Neural cell (in vitro differentiated cells): ENCODE measurements at regions not wholly inside any gene's neighbourhood (a gene's known extent, or its start where the extent isn't known, plus 50 kb on each side); places are given as distances from the start of the nearest gene placed in this dataset.

Experiments used
- H2AFZ ChIP-seq: fragments of 200-600, 300-800 bp; sonication (generic), shearing (Covaris generic); 2 replicates; pipeline ENCODE4 v1.6.0; 2014; ENCODE audit warnings: low read depth, mild to moderate bottlenecking, antibody characterized with exemption, low read length, moderate library complexity
- H3F3A ChIP-seq: fragments of 200-600 bp; shearing (Covaris generic); 2 replicates; pipeline ENCODE4 v1.6.1; 2016; ENCODE audit warnings: mild to moderate bottlenecking, moderate library complexity, mixed read lengths, antibody characterized with exemption, low read length; ENCODE audit not compliant: insufficient read depth, poor library complexity, severe bottlenecking
- H3K27ac ChIP-seq: fragments of 200-600, 300-800 bp; sonication (generic), shearing (Covaris generic); 2 replicates; pipeline ENCODE4 v1.5.1; 2014; ENCODE audit warnings: mild to moderate bottlenecking, low read length, moderate library complexity
- H3K27me3 ChIP-seq: fragments of 300-800, 200-600 bp; sonication (generic), shearing (Covaris generic); 2 replicates; pipeline ENCODE4 v1.6.0; 2014; ENCODE audit warnings: mild to moderate bottlenecking, low read depth, low read length, moderate library complexity; ENCODE audit not compliant: insufficient read depth
- H3K36me3 ChIP-seq: fragments of 300-800, 200-600 bp; sonication (generic), shearing (Covaris generic); 2 replicates; pipeline ENCODE4 v1.5.1; 2014; ENCODE audit warnings: mild to moderate bottlenecking, antibody characterized with exemption, low read length, moderate library complexity; ENCODE audit not compliant: insufficient read depth
- H3K4me2 ChIP-seq: fragments of 300-800, 200-600 bp; sonication (generic), shearing (Covaris generic); 2 replicates; pipeline ENCODE4 v1.6.0; 2014; ENCODE audit warnings: mild to moderate bottlenecking, low read length
- H3K4me3 ChIP-seq: fragments of 300-800, 200-600 bp; sonication (generic), shearing (Covaris generic); 2 replicates; pipeline ENCODE4 v1.5.1; 2014; ENCODE audit warnings: mild to moderate bottlenecking, low read length, moderate library complexity
- H3K79me2 ChIP-seq: fragments of 200-600 bp; shearing (Covaris generic); replicated peaks from 2 replicates; pipeline ENCODE4 v1.6.0; 2014; ENCODE audit warnings: mild to moderate bottlenecking, low read length, moderate library complexity; ENCODE audit not compliant: insufficient read depth
- H3K9ac ChIP-seq: fragments of 300-800, 200-600 bp; sonication (generic), shearing (Covaris generic); 2 replicates; pipeline ENCODE4 v1.6.1; 2016; ENCODE audit warnings: mild to moderate bottlenecking, low read length, mixed read lengths
- H3K9me2 ChIP-seq: fragments of 200-600 bp; shearing (Covaris generic); 2 replicates; pipeline ENCODE4 v1.6.1; 2016; ENCODE audit warnings: mild to moderate bottlenecking, low read length, mixed read lengths; ENCODE audit not compliant: insufficient read depth
- H3K9me3 ChIP-seq: fragments of 200-600, 300-800 bp; sonication (generic), shearing (Covaris generic); 2 replicates; pipeline ENCODE4 v1.6.1; 2016; ENCODE audit warnings: mild to moderate bottlenecking, mixed run types, low read length, moderate library complexity, mixed read lengths
- H4K20me1 ChIP-seq: fragments of 200-600 bp; shearing (Covaris generic); 2 replicates; pipeline ENCODE4 v1.6.1; 2016; ENCODE audit warnings: mild to moderate bottlenecking, mixed run types; ENCODE audit not compliant: insufficient read depth
- EP300 ChIP-seq: fragments of 450-650 bp; conservative IDR thresholded peaks from 2 replicates; pipeline ENCODE4 v1.6.1; 2014; ENCODE audit warnings: antibody characterized with exemption, mild to moderate bottlenecking, moderate library complexity; ENCODE audit not compliant: poor library complexity, severe bottlenecking
- EZH2 ChIP-seq: fragments of 200-600, 300-800 bp; shearing (Covaris generic), sonication (generic); IDR thresholded peaks from 2 replicates; pipeline ENCODE4 v1.6.1; 2014; ENCODE audit warnings: antibody characterized with exemption, low read length, borderline replicate concordance, mild to moderate bottlenecking; ENCODE audit not compliant: insufficient read depth, poor library complexity, severe bottlenecking
- MXI1 ChIP-seq: fragments of 450-650 bp; conservative IDR thresholded peaks from 2 replicates; pipeline ENCODE4 v1.6.1; 2014; ENCODE audit warnings: antibody characterized with exemption, mild to moderate bottlenecking; ENCODE audit not compliant: poor library complexity, severe bottlenecking
- POLR2AphosphoS5 ChIP-seq: IDR thresholded peaks from 2 replicates; pipeline ENCODE4 v1.6.1; 2012
- RAD21 ChIP-seq: fragments of 450-650 bp; conservative IDR thresholded peaks from 2 replicates; pipeline ENCODE4 v1.6.1; 2014; ENCODE audit warnings: antibody characterized with exemption, mild to moderate bottlenecking, moderate library complexity
- SMC3 ChIP-seq: fragments of 450-650 bp; conservative IDR thresholded peaks from 2 replicates; pipeline ENCODE4 v1.6.1; 2014; ENCODE audit warnings: antibody characterized with exemption, mild to moderate bottlenecking, moderate library complexity; ENCODE audit not compliant: poor library complexity
- TAF1 ChIP-seq: IDR thresholded peaks from 2 replicates; pipeline ENCODE4 v1.6.1; 2012; ENCODE audit warnings: low read depth
- TF ChIP-seq, protein P1 (sequence below): IDR thresholded peaks from 2 replicates; pipeline ENCODE4 v1.6.1; 2012; ENCODE audit warnings: borderline replicate concordance
- TF ChIP-seq, protein P2 (sequence below): fragments of 450-650 bp; IDR thresholded peaks from 2 replicates; pipeline ENCODE4 v1.5.1; 2014; ENCODE audit warnings: antibody characterized with exemption, mild to moderate bottlenecking, moderate library complexity; ENCODE audit not compliant: poor library complexity, severe bottlenecking

DNA sequence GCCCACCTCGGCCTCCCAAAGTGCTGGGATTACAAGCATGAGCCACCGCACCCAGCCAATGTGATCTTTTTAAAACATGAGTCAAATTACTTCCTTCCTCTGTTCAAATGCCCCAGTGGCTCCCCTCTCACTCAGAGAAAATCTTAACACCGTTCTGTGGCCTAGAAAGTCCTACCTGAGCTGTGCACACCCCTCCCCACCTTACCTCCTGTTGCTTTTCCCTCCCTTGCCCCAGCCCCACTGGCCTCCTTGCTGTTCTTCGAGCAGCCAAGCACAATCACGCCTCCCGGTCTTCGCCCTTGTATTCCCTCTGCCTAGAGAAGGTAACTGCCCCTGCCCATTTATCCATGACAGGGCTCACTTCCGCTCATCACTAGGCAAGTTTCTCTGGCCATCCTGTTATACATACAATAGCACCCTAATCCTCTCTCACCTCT, 62.6 kb upstream of the RPL11 start:
- Histone ChIP-seq H3F3A (no peaks in the 10 kb centered on the region), H3K4me2 (no peak overlapping the region), H3K27me3 (no peaks in the 10 kb centered on the region), H3K4me3 (no peak overlapping the region), H3K27ac (no peak overlapping the region), H3K9ac (no peak overlapping the region), H2AFZ (no peak overlapping the region), H3K9me3 (no peaks in the 10 kb centered on the region), H3K36me3 (no peaks in the 10 kb centered on the region), H3K9me2 (no peaks in the 10 kb centered on the region), H3K79me2 (no peaks in the 10 kb centered on the region), H4K20me1 (no peaks in the 10 kb centered on the region)
- TF ChIP-seq MXI1 (no peak), RAD21 (no peak), POLR2AphosphoS5 (no peak), EP300 (no peak), EZH2 (no peak), SMC3 (no peak), TAF1 (no peak)
- TF ChIP-seq, protein P1, sequence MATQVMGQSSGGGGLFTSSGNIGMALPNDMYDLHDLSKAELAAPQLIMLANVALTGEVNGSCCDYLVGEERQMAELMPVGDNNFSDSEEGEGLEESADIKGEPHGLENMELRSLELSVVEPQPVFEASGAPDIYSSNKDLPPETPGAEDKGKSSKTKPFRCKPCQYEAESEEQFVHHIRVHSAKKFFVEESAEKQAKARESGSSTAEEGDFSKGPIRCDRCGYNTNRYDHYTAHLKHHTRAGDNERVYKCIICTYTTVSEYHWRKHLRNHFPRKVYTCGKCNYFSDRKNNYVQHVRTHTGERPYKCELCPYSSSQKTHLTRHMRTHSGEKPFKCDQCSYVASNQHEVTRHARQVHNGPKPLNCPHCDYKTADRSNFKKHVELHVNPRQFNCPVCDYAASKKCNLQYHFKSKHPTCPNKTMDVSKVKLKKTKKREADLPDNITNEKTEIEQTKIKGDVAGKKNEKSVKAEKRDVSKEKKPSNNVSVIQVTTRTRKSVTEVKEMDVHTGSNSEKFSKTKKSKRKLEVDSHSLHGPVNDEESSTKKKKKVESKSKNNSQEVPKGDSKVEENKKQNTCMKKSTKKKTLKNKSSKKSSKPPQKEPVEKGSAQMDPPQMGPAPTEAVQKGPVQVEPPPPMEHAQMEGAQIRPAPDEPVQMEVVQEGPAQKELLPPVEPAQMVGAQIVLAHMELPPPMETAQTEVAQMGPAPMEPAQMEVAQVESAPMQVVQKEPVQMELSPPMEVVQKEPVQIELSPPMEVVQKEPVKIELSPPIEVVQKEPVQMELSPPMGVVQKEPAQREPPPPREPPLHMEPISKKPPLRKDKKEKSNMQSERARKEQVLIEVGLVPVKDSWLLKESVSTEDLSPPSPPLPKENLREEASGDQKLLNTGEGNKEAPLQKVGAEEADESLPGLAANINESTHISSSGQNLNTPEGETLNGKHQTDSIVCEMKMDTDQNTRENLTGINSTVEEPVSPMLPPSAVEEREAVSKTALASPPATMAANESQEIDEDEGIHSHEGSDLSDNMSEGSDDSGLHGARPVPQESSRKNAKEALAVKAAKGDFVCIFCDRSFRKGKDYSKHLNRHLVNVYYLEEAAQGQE = no peak
- TF ChIP-seq, protein P2, sequence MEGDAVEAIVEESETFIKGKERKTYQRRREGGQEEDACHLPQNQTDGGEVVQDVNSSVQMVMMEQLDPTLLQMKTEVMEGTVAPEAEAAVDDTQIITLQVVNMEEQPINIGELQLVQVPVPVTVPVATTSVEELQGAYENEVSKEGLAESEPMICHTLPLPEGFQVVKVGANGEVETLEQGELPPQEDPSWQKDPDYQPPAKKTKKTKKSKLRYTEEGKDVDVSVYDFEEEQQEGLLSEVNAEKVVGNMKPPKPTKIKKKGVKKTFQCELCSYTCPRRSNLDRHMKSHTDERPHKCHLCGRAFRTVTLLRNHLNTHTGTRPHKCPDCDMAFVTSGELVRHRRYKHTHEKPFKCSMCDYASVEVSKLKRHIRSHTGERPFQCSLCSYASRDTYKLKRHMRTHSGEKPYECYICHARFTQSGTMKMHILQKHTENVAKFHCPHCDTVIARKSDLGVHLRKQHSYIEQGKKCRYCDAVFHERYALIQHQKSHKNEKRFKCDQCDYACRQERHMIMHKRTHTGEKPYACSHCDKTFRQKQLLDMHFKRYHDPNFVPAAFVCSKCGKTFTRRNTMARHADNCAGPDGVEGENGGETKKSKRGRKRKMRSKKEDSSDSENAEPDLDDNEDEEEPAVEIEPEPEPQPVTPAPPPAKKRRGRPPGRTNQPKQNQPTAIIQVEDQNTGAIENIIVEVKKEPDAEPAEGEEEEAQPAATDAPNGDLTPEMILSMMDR = no peak

DNA sequence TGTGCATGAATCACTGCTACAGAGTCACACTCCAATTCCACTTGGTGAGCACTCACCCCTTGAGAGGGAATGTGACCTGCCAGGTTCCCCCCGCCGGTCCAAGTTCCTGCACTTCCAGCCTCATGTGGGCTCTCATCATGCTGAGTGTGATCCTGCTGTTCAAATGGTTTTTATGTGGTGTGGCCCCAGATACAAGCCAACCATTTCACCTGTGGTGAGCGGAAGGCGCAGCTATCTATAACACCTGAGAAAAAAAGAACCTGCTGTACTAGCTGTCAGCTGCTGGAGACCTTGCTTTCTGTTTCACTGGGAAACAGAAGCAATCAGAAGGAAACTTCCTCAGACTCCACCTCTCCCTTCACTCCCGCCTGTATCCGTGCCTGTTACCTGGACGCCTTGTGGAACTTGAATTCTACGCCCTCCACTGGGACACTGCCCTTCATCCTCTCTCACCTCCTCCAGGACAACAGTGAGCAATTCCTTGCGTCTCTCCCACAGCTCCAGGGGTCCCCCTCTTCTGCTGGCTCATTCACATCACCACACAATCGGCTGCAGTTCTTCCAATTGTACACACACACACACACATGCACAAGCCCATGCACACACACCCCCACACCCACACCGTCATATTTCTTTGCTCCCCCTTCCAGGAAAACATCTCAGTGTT, 64.4 kb upstream of the RPL11 start:
- Histone ChIP-seq H3K79me2 (no peaks in the 10 kb centered on the region), H3K27me3 (no peaks in the 10 kb centered on the region), H3F3A (no peaks in the 10 kb centered on the region), H3K4me3 (no peak overlapping the region), H3K36me3 (no peaks in the 10 kb centered on the region), H4K20me1 (no peaks in the 10 kb centered on the region), H3K9me2 (no peaks in the 10 kb centered on the region), H3K27ac (no peak overlapping the region), H3K9me3 (no peaks in the 10 kb centered on the region), H2AFZ (no peak overlapping the region), H3K9ac (no peak overlapping the region), H3K4me2 (no peak overlapping the region)
- TF ChIP-seq, protein P1 = no peak
- TF ChIP-seq, protein P2 = no peak
